Endothelial cell of umbilical vein (primary cell): ENCODE measurements at regions not wholly inside any gene's neighbourhood (a gene's known extent, or its start where the extent isn't known, plus 50 kb on each side); places are given as distances from the start of the nearest gene placed in this dataset.

ENCODE experiments used
- BruUV-seq: library from RNA; stranded (reverse); fragments of 400-500 nt; replicated peaks from 2 replicates; lab custom pipeline; 2021; lab: Mats Ljungman, UMichigan
- CTCF ChIA-PET: fragments of 300-600, 350-600 bp; sonication (Branson Sonifier 250); formaldehyde crosslinking; loops from one replicate; lab custom pipeline; 2021; ENCODE audit warnings: antibody characterized with exemption, inconsistent platforms; lab: Charles Lee
- POLR2A ChIA-PET: fragments of 300-600, 350-600 bp; sonication (Branson Sonifier 250); formaldehyde crosslinking; loops from one replicate; lab custom pipeline; 2021; ENCODE audit warnings: antibody characterized with exemption, inconsistent platforms; lab: Charles Lee
- DNase-seq: peaks from one replicate; pipeline ENCODE4 v3.0.0-alpha.2; 2011; ENCODE audit warnings: low read depth, low spot score
- FAIRE-seq: peaks from 2 replicates; lab custom pipeline; 2011; peaks lifted over from hg19 to GRCh38; lab: Jason Lieb, UNC
- H2AFZ ChIP-seq: 2 replicates; pipeline ENCODE4 v1.6.0; 2012; ENCODE audit warnings: low read depth, low read length, control low read depth, inconsistent platforms
- H3K27ac ChIP-seq: 2 replicates; pipeline ENCODE4 v1.5.1; 2011; ENCODE audit warnings: low read depth, mild to moderate bottlenecking, control low read depth, low read length, moderate library complexity; ENCODE audit not compliant: insufficient read depth
- H3K27me3 ChIP-seq, 2 experiments: 2 replicates each; pipeline versions ENCODE4 v1.6.0 to v1.6.1; 2011; ENCODE audit warnings: low read length in 2 of 2, mixed read lengths in 1 of 2; ENCODE audit not compliant: control insufficient read depth in 2 of 2, insufficient read depth in 2 of 2
- H3K36me3 ChIP-seq, 2 experiments: 2 replicates in 1 of 2; 3 replicates in 1 of 2; pipeline ENCODE4 v1.5.1; 2011; ENCODE audit warnings: low read length in 2 of 2, mild to moderate bottlenecking in 1 of 2, moderate library complexity in 1 of 2; ENCODE audit not compliant: control insufficient read depth in 2 of 2, insufficient read depth in 2 of 2; ENCODE audit errors: extremely low read depth in 1 of 2
- H3K4me1 ChIP-seq: 3 replicates; pipeline ENCODE4 v1.5.1; 2011; ENCODE audit warnings: mild to moderate bottlenecking, low read length; ENCODE audit not compliant: control insufficient read depth, insufficient read depth; ENCODE audit errors: extremely low read depth
- H3K4me2 ChIP-seq: 2 replicates; pipeline ENCODE4 v1.6.1; 2011; ENCODE audit warnings: low read length, control low read depth, mixed read lengths; ENCODE audit not compliant: insufficient read depth
- H3K4me3 ChIP-seq, 3 experiments: fragments of 200-600 bp in 1 of 3; sonication (generic), shearing (Covaris generic) in 1 of 3; replicated peaks in 1 of 3; 2 replicates each; pipeline ENCODE4 v1.5.1; 2011 to 2016; ENCODE audit warnings: control low read depth in 3 of 3, low read length in 3 of 3, mild to moderate bottlenecking in 2 of 3, inconsistent platforms in 1 of 3, low read depth in 1 of 3, moderate library complexity in 1 of 3; ENCODE audit not compliant: insufficient read depth in 1 of 3
- H3K79me2 ChIP-seq: 2 replicates; pipeline ENCODE4 v1.6.0; 2012; ENCODE audit warnings: low read length, inconsistent platforms; ENCODE audit not compliant: control insufficient read depth, insufficient read depth
- H3K9ac ChIP-seq: replicated peaks from 2 replicates; pipeline ENCODE3; 2011; ENCODE audit warnings: low read length, control low read depth; ENCODE audit not compliant: insufficient read depth; ENCODE audit errors: extremely low read depth
- H3K9me1 ChIP-seq: replicated peaks from 3 replicates; pipeline ENCODE4 v1.6.0; 2011; ENCODE audit warnings: mild to moderate bottlenecking, low read length; ENCODE audit not compliant: control insufficient read depth, insufficient read depth; ENCODE audit errors: extremely low read depth
- H3K9me3 ChIP-seq: replicated peaks from 2 replicates; pipeline ENCODE4 v1.5.1; 2012; ENCODE audit warnings: low read length, inconsistent platforms; ENCODE audit not compliant: control insufficient read depth, insufficient read depth
- H4K20me1 ChIP-seq: replicated peaks from 2 replicates; pipeline ENCODE3; 2011; ENCODE audit warnings: mild to moderate bottlenecking, low read length; ENCODE audit not compliant: control insufficient read depth, insufficient read depth; ENCODE audit errors: extremely low read depth
- EZH2 ChIP-seq: IDR thresholded peaks from 2 replicates; pipeline ENCODE4 v1.6.1; 2012; ENCODE audit warnings: borderline replicate concordance, low read depth, mild to moderate bottlenecking, moderate library complexity, low read length, inconsistent platforms; ENCODE audit not compliant: severe bottlenecking
- FOS ChIP-seq: IDR thresholded peaks from 2 replicates; pipeline ENCODE4 v1.6.1; 2011; ENCODE audit warnings: mild to moderate bottlenecking, low read length, moderate library complexity, borderline replicate concordance; ENCODE audit not compliant: insufficient read depth
- GATA2 ChIP-seq: IDR thresholded peaks from 2 replicates; pipeline ENCODE4 v1.7.0; 2011; ENCODE audit warnings: low read depth, mild to moderate bottlenecking, moderate library complexity, mixed read lengths, low read length; ENCODE audit not compliant: insufficient read length, insufficient read depth
- JUN ChIP-seq: IDR thresholded peaks from 2 replicates; pipeline ENCODE4 v1.6.1; 2011; ENCODE audit warnings: borderline replicate concordance, low read depth; ENCODE audit not compliant: insufficient read length, insufficient read depth
- MYC ChIP-seq: IDR thresholded peaks from one replicate; pipeline ENCODE4 v1.6.1; 2011; ENCODE audit warnings: mild to moderate bottlenecking, low read depth, low read length
- POLR2A ChIP-seq: IDR thresholded peaks from 2 replicates; pipeline ENCODE4 v1.6.1; 2012; ENCODE audit warnings: low read depth, mild to moderate bottlenecking, control low read depth, low read length
- POLR2AphosphoS5 ChIP-seq: IDR thresholded peaks from 2 replicates; pipeline ENCODE4 v1.6.1; 2012; ENCODE audit warnings: low read depth, mild to moderate bottlenecking, control low read depth, low read length, moderate library complexity; ENCODE audit not compliant: insufficient read depth
- dilution Hi-C: fragments of 300-500 bp; cut with MboI; formaldehyde crosslinking; loops from one replicate; pipeline ENCODE4 v1.15.0; 2019; ENCODE audit warnings: low sequenced_read_pairs; ENCODE audit not compliant: extremely low pct_ligation_motif_present
- intact Hi-C: fragments of 100-400 bp; cut with micrococcal nuclease; formaldehyde crosslinking; loops from one replicate; pipeline ENCODE4 v1.10.0; 2022
- TF ChIP-seq, protein P1 (sequence below), 2 donors: IDR thresholded peaks; 1 replicate in 1 of 2; 2 replicates in 1 of 2; pipeline ENCODE4 v1.5.1; 2011; ENCODE audit warnings: low read length in 2 of 2, mild to moderate bottlenecking in 2 of 2, moderate library complexity in 2 of 2, control low read depth in 1 of 2, inconsistent platforms in 1 of 2, low read depth in 1 of 2; ENCODE audit not compliant: insufficient read depth in 1 of 2; ENCODE audit errors: extremely low read depth in 1 of 2
- TF ChIP-seq, protein P2 (sequence below): IDR thresholded peaks from 2 replicates; pipeline ENCODE4 v1.6.1; 2011; ENCODE audit not compliant: insufficient read depth, insufficient read length

DNA sequence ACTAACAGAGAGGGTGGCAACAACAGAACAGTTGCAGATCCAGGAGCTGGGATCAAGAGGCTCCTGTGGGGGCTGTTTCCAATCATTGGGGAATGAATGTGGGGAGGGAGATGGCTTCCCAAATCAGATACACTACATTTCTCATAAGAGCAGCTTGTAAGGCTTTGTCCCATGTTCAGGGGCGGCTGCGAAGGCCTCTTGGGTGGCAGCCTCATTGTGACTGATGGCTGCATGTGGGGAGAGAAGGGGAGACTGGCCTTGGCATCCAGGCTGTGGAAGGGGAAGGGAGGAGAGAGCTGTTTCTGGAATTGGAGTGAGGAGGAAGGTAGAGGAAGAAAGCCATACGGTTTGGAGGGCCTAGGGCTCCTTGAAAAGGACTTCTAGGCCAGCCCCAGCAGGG, 326.6 kb upstream of the RGMA start:
- no peak overlapping the region for H3K4me2 ChIP-seq
- dilution Hi-C loops (no loop called here), intact Hi-C loops (no loop called here)
- H3K9me1 ChIP-seq: no peaks in the 10 kb centered on the region
- H3K9ac ChIP-seq: no peak overlapping the region
- ChIA-PET CTCF (no interaction called here), POLR2A (no interaction called here)
- H3K36me3 ChIP-seq: no peaks in the 10 kb centered on the region
- no peak overlapping the region for H3K27ac ChIP-seq
- H3K79me2 ChIP-seq: no peaks in the 10 kb centered on the region
- no peaks in the 10 kb centered on the region for H3K27me3 ChIP-seq
- no peaks in the 10 kb centered on the region for H3K4me1 ChIP-seq
- H2AFZ ChIP-seq: no peak overlapping the region
- H4K20me1 ChIP-seq: no peaks in the 10 kb centered on the region
- DNase-seq: no peak
- TF ChIP-seq POLR2A (no peak), MYC (no peak), EZH2 (no peak), POLR2AphosphoS5 (no peak), JUN (no peak), FOS (no peak), GATA2 (no peak)
- TF ChIP-seq, protein P1, sequence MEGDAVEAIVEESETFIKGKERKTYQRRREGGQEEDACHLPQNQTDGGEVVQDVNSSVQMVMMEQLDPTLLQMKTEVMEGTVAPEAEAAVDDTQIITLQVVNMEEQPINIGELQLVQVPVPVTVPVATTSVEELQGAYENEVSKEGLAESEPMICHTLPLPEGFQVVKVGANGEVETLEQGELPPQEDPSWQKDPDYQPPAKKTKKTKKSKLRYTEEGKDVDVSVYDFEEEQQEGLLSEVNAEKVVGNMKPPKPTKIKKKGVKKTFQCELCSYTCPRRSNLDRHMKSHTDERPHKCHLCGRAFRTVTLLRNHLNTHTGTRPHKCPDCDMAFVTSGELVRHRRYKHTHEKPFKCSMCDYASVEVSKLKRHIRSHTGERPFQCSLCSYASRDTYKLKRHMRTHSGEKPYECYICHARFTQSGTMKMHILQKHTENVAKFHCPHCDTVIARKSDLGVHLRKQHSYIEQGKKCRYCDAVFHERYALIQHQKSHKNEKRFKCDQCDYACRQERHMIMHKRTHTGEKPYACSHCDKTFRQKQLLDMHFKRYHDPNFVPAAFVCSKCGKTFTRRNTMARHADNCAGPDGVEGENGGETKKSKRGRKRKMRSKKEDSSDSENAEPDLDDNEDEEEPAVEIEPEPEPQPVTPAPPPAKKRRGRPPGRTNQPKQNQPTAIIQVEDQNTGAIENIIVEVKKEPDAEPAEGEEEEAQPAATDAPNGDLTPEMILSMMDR (IDR thresholded peaks at IDR 0.05; ENCODE audit: extremely low read depth in 1 of 2, insufficient read depth in 1 of 2, low read depth in 1 of 2, low read length in 2 of 2): no peak
- TF ChIP-seq, protein P2, sequence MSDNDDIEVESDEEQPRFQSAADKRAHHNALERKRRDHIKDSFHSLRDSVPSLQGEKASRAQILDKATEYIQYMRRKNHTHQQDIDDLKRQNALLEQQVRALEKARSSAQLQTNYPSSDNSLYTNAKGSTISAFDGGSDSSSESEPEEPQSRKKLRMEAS: no peak
- no TSS peak for BruUV-seq
- no peak overlapping the region for H3K4me3 ChIP-seq
- H3K9me3 ChIP-seq: peaks cover 4% of the 10 kb centered on the region
- no peak for FAIRE-seq
